ENCODE measurements at regions not wholly inside any gene's neighbourhood (a gene's known extent, or its start where the extent isn't known, plus 50 kb on each side); places are given as distances from the start of the nearest gene placed in this dataset.

DNA sequence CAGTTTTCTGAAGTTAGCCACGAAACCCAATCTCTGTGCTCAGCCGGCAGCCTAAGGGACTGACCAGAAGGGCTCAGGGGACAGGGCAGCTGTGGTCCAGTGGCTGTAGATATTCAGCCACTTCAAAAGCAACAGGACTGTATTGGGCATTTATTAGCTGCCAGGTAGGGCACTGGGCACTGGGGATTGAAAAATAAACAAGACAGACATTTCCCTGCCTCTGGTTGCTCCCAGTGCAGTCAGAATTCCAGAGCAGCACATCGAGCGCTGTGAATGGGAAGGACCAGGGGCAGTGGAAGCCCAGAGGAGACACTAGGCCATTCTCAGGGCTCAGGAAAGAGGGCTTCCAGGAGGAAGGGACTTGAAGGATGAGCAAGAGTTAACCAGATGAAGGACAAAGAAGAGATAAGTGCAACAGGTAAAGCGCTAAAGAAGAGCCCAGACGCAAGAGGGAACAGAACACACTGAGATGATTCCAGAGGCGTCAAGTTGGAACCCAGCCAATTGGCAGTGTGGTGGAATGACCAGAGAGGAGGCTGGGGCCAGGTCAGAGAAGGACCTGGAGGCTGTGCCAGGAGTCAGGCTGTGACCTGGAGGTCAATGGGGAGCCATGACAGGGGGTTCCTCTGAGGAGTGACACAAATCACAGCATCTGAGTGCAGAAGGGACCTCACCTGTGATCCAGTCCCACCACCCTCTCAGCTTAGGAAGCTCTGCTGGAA is 122.5 kb upstream of the ZNF618 start:
- no peak overlapping the region for H3K9ac ChIP-seq (ENCODE audit: low read length)
- peaks cover 6% of the 10 kb centered on the region for H3K27me3 ChIP-seq (ENCODE audit: control insufficient read depth, insufficient read depth, low read length)
- H3K9me3 ChIP-seq (ENCODE audit: control insufficient read depth, low read depth, low read length): no peaks in the 10 kb centered on the region
- H3K4me1 ChIP-seq (ENCODE audit: control insufficient read depth, low read depth, low read length): peaks cover 27% of the 10 kb centered on the region
- no peaks in the 10 kb centered on the region for H3K36me3 ChIP-seq (ENCODE audit: control insufficient read depth, low read depth, low read length)
- no peak overlapping the region for H3K27ac ChIP-seq (ENCODE audit: low read length)
- H3K4me3 ChIP-seq (ENCODE audit: low read length): no peak overlapping the region

DNA sequence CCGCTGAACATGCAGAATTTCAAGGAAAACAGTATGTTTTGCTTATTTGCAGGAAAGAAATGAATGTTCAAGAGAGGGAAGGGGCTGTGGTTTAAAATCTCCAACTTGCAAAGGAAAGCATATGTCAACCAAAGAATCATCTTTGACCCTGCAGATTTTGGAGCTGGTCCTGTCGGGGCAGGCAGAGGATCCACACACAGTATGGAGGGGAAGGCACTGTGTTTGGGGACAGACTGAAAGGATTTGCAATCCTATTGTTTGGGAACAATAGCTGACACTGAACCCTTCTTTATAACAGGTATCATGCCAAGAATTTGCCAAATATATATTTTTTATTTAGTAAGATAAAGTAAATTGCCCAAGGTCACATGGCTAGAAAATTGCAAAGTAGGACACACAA is 121.4 kb upstream of the ZNF618 start:
- Histone ChIP-seq H3K36me3 (ENCODE audit: control insufficient read depth, low read depth, low read length) (no peaks in the 10 kb centered on the region), H3K27ac (ENCODE audit: low read length) (no peak overlapping the region), H3K4me3 (ENCODE audit: low read length) (no peak overlapping the region), H3K9ac (ENCODE audit: low read length) (no peak overlapping the region), H3K27me3 (ENCODE audit: control insufficient read depth, insufficient read depth, low read length) (peaks cover 6% of the 10 kb centered on the region), H3K4me1 (ENCODE audit: control insufficient read depth, low read depth, low read length) (peaks cover 27% of the 10 kb centered on the region), H3K9me3 (ENCODE audit: control insufficient read depth, low read depth, low read length) (no peaks in the 10 kb centered on the region)

DNA sequence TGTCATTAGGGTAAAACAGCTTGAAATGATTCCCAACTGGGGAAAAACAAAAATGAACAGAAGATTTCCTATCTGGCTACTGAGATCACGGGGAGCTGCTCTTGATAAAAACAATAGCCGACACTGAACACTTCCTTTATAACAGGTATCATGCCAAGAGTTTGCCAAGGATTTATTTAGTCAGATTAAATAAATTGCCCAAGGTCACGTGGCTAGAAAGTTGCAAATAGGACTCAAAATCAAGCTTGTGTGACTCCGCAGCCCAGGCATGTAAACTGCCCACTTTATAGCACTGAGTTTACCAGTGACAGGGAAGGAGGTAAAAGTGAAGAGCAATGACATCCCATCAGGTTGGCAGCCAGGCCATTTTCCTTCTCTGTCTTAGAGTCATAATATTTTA is 120.7 kb upstream of the ZNF618 start:
- Histone ChIP-seq H3K27me3 (ENCODE audit: control insufficient read depth, insufficient read depth, low read length) (peaks cover 6% of the 10 kb centered on the region), H3K4me1 (ENCODE audit: control insufficient read depth, low read depth, low read length) (peaks cover 27% of the 10 kb centered on the region), H3K4me3 (ENCODE audit: low read length) (no peak overlapping the region), H3K9me3 (ENCODE audit: control insufficient read depth, low read depth, low read length) (no peaks in the 10 kb centered on the region), H3K27ac (ENCODE audit: low read length) (no peak overlapping the region), H3K9ac (ENCODE audit: low read length) (no peak overlapping the region), H3K36me3 (ENCODE audit: control insufficient read depth, low read depth, low read length) (no peaks in the 10 kb centered on the region)

DNA sequence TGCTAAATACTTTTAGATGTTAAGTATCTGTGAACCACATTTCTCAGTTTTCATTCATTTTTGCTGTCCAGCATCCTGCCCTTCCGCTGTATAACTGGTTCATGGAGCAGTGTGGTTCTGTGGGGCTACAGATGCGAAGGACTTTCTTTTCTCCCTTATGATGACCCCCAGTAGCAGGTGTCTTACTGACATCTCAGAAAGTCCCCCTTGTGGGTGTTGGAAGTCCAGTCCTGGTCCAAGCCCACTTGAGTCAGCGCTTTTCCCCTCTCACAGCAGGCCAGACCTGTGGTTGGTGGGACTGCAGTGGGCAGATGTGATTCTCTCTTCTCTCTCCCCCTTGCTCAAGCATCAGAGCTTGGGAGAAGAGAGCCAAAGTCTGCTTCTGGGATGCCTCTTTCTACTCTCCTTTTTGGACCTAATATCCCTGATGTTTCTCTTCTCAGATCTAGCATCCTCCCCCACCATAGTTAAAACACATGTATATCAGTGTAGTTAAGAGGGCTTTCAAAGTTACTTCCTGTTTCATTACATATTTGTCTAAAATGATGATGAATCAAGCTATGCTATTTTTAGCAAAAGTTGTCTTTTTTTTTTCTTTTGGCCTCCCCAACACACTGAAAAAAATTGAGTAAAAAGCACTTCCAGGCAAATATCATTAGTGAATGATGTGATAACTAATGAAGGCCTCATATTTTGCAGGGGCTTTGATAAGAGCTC is 119.5 kb upstream of the ZNF618 start:
- Histone ChIP-seq H3K9me3 (ENCODE audit: control insufficient read depth, low read depth, low read length) (no peaks in the 10 kb centered on the region), H3K27me3 (ENCODE audit: control insufficient read depth, insufficient read depth, low read length) (peaks cover 6% of the 10 kb centered on the region), H3K4me3 (ENCODE audit: low read length) (no peak overlapping the region), H3K4me1 (ENCODE audit: control insufficient read depth, low read depth, low read length) (peaks cover 27% of the 10 kb centered on the region), H3K36me3 (ENCODE audit: control insufficient read depth, low read depth, low read length) (no peaks in the 10 kb centered on the region), H3K9ac (ENCODE audit: low read length) (no peak overlapping the region), H3K27ac (ENCODE audit: low read length) (no peak overlapping the region)

DNA sequence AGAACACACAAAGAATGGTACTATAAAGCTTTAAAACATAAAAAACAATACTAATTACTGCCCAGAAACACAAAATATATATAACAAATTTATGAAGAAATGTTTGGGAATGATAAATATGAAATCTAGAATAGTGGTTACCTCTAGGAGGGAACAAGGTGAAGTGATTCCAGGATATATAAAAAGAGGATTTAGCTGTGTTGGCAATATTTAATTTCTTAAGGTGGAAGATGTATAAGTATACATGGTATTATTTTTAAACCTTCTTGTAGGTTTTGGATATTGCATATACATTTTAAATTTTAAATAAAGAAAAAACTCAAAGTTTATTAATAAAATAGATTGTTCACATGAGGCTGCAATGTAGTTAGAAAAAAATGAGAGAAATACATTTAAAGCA is 112.7 kb upstream of the ZNF618 start:
- Histone ChIP-seq H3K36me3 (ENCODE audit: control insufficient read depth, low read depth, low read length) (no peaks in the 10 kb centered on the region), H3K4me3 (ENCODE audit: low read length) (no peak overlapping the region), H3K4me1 (ENCODE audit: control insufficient read depth, low read depth, low read length) (no peaks in the 10 kb centered on the region)

DNA sequence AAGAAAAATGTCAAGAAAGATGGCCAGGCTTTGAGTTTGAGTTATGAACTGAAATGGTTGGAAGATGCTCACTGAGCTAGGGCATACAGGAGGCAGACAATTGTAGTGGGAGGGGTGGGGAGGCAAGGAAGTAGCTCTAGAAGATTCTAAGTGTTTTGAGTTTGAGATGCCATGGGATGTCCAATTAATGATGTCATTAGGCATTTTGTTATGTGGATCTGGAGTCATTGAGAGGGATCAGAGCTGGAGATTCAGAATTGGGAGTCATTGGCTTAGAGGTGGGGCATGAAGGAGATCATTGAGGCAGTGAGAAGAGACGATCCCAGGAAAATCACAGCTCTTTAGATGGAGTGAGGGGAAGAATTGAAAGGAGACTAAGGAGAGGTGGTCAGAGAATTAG is 111.5 kb upstream of the ZNF618 start:
- H3K27me3 ChIP-seq (ENCODE audit: control insufficient read depth, insufficient read depth, low read length): no peaks in the 10 kb centered on the region
- H3K4me1 ChIP-seq (ENCODE audit: control insufficient read depth, low read depth, low read length): no peaks in the 10 kb centered on the region
- H3K27ac ChIP-seq (ENCODE audit: low read length): no peak overlapping the region
- H3K9me3 ChIP-seq (ENCODE audit: control insufficient read depth, low read depth, low read length): no peaks in the 10 kb centered on the region
- no peak overlapping the region for H3K4me3 ChIP-seq (ENCODE audit: low read length)
- no peaks in the 10 kb centered on the region for H3K36me3 ChIP-seq (ENCODE audit: control insufficient read depth, low read depth, low read length)
- no peak overlapping the region for H3K9ac ChIP-seq (ENCODE audit: low read length)

More for the DNA sequence above, 112.7 kb upstream of the ZNF618 start:
- Histone ChIP-seq H3K9ac (ENCODE audit: low read length) (no peak overlapping the region), H3K27me3 (ENCODE audit: control insufficient read depth, insufficient read depth, low read length) (no peaks in the 10 kb centered on the region), H3K27ac (ENCODE audit: low read length) (no peak overlapping the region), H3K9me3 (ENCODE audit: control insufficient read depth, low read depth, low read length) (no peaks in the 10 kb centered on the region)

DNA sequence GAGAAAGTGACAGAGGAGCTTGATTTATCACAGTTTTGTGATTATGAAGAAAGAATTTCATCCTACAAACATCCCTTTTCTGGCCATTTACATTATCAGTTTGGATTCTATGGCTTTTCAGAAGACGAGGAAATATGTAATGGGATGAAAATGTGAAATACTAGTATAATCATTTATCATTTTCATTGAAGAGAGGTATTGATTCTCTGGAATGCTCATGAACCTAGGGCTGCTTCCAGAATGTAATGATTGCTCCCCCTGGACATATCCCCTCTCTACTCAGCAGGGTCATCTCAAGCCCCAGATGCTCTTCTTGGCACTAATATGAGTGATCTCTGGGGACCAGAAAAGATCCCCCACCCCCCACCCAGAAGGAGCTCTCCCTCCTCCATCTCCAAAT is 106.7 kb upstream of the ZNF618 start:
- H3K9ac ChIP-seq (ENCODE audit: low read length): no peak overlapping the region
- H3K4me1 ChIP-seq (ENCODE audit: control insufficient read depth, low read depth, low read length): no peaks in the 10 kb centered on the region
- no peaks in the 10 kb centered on the region for H3K27me3 ChIP-seq (ENCODE audit: control insufficient read depth, insufficient read depth, low read length)

DNA sequence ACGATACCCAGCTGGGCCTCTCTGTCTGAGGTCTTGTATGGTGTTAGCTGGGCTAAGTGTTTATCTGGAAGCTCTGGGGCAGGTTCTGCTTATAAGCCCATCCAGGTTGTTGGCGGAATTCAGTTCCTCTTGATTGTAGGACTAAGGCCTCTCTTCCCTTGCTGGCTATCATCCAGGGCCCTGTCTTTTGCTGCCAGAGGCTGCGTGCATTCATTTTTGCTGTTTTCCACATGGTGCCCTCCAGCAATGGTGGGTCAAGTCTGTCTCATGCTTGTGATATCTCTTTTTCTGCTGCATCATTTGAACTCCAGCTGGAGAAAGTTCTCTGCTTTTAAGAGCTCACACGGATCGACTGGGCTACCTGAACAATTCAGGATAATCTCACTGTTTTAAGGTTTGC is 105.7 kb upstream of the ZNF618 start:
- Histone ChIP-seq H3K4me3 (ENCODE audit: low read length) (no peak overlapping the region), H3K9me3 (ENCODE audit: control insufficient read depth, low read depth, low read length) (no peaks in the 10 kb centered on the region), H3K4me1 (ENCODE audit: control insufficient read depth, low read depth, low read length) (no peaks in the 10 kb centered on the region), H3K9ac (ENCODE audit: low read length) (no peak overlapping the region), H3K27me3 (ENCODE audit: control insufficient read depth, insufficient read depth, low read length) (no peaks in the 10 kb centered on the region), H3K27ac (ENCODE audit: low read length) (no peak overlapping the region), H3K36me3 (ENCODE audit: control insufficient read depth, low read depth, low read length) (no peaks in the 10 kb centered on the region)

More for the DNA sequence above, 106.7 kb upstream of the ZNF618 start:
- Histone ChIP-seq H3K9me3 (ENCODE audit: control insufficient read depth, low read depth, low read length) (no peaks in the 10 kb centered on the region), H3K27ac (ENCODE audit: low read length) (no peak overlapping the region), H3K4me3 (ENCODE audit: low read length) (no peak overlapping the region), H3K36me3 (ENCODE audit: control insufficient read depth, low read depth, low read length) (no peaks in the 10 kb centered on the region)

DNA sequence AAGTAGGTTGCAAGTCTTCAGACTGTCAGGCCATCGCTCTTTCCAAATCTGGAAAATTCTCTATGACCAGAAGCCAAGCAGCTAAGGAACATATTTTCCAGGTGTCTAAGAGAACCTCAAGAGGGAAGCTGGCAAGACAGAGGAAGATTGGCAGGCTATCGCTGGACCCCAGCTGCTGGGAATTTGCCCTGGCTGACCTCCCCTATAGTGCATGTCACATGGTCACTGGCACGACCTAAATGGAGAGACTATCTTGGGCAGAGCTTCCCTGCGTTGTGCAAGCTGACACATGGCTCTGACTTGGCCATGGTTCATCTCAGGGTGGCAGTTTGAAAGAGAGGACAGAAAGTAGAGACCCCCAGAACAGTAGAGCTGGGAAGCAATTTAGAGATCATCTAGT is 104.9 kb upstream of the ZNF618 start:
- H3K27me3 ChIP-seq (ENCODE audit: control insufficient read depth, insufficient read depth, low read length): no peaks in the 10 kb centered on the region

DNA sequence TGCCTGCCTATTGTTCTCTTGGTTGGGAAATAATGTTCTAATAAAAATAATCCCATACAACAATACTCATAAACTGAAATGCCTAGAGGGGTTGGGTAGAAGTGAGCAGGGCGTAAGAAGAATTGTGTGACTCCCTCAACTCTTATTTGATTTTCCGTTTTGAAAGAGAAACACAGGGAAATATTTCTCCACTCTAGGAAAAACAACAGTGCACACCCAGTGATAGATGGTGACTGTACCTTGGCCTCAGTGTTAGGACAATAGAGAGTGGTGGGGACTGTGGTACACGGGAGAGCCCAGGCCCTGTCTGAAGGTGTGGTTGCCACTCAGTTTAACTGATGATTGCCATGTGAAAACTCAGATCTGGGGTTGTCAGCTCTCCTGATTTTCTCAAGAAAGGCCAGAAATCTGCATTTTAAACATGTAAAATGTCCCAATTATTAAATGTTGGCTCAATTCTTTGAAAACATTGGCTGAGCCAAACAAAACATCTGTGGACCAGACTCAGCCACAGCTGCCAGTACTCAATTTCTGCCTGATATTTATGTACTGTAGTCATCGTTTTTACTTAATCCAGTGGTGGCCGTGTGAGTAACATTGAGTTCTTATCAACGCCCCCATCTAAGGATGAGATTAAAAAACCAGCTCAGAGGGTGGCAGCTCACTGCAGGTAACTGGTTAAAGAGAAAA is 103.8 kb upstream of the ZNF618 start:
- no peaks in the 10 kb centered on the region for H3K27me3 ChIP-seq (ENCODE audit: control insufficient read depth, insufficient read depth, low read length)
- H3K36me3 ChIP-seq (ENCODE audit: control insufficient read depth, low read depth, low read length): no peaks in the 10 kb centered on the region
- H3K9me3 ChIP-seq (ENCODE audit: control insufficient read depth, low read depth, low read length): no peaks in the 10 kb centered on the region
- no peak overlapping the region for H3K27ac ChIP-seq (ENCODE audit: low read length)
- H3K4me1 ChIP-seq (ENCODE audit: control insufficient read depth, low read depth, low read length): no peaks in the 10 kb centered on the region
- no peak overlapping the region for H3K4me3 ChIP-seq (ENCODE audit: low read length)
- H3K9ac ChIP-seq (ENCODE audit: low read length): no peak overlapping the region

More for the DNA sequence above, 104.9 kb upstream of the ZNF618 start:
- Histone ChIP-seq H3K36me3 (ENCODE audit: control insufficient read depth, low read depth, low read length) (no peaks in the 10 kb centered on the region), H3K9ac (ENCODE audit: low read length) (no peak overlapping the region), H3K4me1 (ENCODE audit: control insufficient read depth, low read depth, low read length) (no peaks in the 10 kb centered on the region), H3K4me3 (ENCODE audit: low read length) (no peak overlapping the region), H3K9me3 (ENCODE audit: control insufficient read depth, low read depth, low read length) (no peaks in the 10 kb centered on the region), H3K27ac (ENCODE audit: low read length) (no peak overlapping the region)

DNA sequence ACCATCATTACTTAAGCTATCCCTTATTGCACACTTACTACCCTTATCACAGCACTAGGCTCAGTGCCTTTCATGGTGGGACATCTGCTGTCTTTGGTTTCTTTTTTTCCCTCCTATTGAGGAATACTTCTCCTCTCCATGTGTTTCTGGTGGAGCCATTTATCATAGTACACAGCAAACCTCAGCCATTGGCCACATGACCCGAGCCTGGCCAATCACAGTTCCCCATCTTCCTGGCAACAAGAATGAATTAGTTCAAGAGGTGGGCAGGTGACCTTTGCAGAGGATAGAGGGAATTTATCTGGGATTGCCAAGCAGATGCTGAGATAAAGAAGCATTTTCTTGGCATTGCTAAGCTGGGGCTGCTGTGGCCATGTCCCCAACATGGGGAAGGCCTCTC is 101.1 kb upstream of the ZNF618 start:
- H3K27ac ChIP-seq (ENCODE audit: low read length): no peak overlapping the region
- H3K9ac ChIP-seq (ENCODE audit: low read length): no peak overlapping the region
- no peaks in the 10 kb centered on the region for H3K27me3 ChIP-seq (ENCODE audit: control insufficient read depth, insufficient read depth, low read length)
- H3K4me1 ChIP-seq (ENCODE audit: control insufficient read depth, low read depth, low read length): no peaks in the 10 kb centered on the region
- no peaks in the 10 kb centered on the region for H3K36me3 ChIP-seq (ENCODE audit: control insufficient read depth, low read depth, low read length)
- no peaks in the 10 kb centered on the region for H3K9me3 ChIP-seq (ENCODE audit: control insufficient read depth, low read depth, low read length)
- H3K4me3 ChIP-seq (ENCODE audit: low read length): no peak overlapping the region
